GM13976 (cell line): ENCODE measurements at regions not wholly inside any gene's neighbourhood (a gene's known extent, or its start where the extent isn't known, plus 50 kb on each side); places are given as distances from the start of the nearest gene placed in this dataset.

Experiments
- DNase-seq: peaks from one replicate; pipeline ENCODE4 v3.0.0; 2012; ENCODE audit warnings: low spot score
- in situ Hi-C: fragments of 300-500 bp; cut with MboI; formaldehyde crosslinking; loops from one replicate; pipeline ENCODE4 v1.12.0; 2022; ENCODE audit warnings: low sequenced_read_pairs, mixed read lengths, inconsistent platforms; ENCODE audit not compliant: unreplicated experiment
- TF ChIP-seq, protein P1 (sequence below): IDR thresholded peaks from 2 replicates; pipeline ENCODE4 v1.5.1; 2012; ENCODE audit warnings: borderline replicate concordance, mild to moderate bottlenecking; ENCODE audit not compliant: insufficient read depth; ENCODE audit errors: extremely low read depth, missing control alignments, control extremely low read depth

DNA sequence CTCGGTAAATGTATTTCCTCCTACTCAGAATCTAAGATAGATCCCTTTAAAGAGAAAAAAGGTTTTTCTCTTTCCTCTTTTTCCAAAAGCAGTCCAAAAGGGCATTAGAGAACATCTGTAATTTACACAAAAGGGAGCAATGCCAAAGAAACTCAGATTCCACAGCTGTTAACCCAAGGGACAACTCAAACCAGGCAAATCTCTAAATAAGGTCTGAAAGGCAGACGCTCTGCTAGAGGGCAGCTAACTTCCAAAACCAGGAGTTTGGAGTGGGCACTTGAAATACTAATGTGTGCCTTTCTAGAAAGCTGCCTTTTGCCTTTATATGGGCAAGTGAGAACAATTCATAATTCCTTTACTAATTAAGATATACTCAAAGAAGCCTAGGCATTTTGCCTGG lies 435.7 kb downstream of the ZFHX3 start:
- DNase-seq, result no peak
- in situ Hi-C loops, result no loop called here

DNA sequence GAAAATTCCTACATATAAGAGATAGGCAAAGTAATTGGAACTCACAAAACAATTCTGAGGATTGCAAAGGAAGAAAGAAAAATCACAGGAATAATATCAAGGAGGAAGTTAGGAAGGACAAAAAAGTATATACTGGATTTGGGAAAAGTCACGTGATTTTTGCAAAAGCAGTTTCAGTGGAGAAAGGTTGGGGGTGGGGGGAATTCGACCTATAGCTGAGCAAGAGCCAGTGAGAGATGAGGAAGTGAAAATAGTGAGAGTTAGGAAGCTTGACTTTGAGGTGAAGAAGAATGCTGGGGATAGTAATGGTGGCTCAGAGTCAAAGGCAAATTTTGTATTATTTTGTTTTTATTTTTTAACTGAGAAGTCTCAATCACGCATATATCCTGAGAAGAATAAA lies 438.0 kb upstream of the PMFBP1 start:
- TF ChIP-seq, protein P1, sequence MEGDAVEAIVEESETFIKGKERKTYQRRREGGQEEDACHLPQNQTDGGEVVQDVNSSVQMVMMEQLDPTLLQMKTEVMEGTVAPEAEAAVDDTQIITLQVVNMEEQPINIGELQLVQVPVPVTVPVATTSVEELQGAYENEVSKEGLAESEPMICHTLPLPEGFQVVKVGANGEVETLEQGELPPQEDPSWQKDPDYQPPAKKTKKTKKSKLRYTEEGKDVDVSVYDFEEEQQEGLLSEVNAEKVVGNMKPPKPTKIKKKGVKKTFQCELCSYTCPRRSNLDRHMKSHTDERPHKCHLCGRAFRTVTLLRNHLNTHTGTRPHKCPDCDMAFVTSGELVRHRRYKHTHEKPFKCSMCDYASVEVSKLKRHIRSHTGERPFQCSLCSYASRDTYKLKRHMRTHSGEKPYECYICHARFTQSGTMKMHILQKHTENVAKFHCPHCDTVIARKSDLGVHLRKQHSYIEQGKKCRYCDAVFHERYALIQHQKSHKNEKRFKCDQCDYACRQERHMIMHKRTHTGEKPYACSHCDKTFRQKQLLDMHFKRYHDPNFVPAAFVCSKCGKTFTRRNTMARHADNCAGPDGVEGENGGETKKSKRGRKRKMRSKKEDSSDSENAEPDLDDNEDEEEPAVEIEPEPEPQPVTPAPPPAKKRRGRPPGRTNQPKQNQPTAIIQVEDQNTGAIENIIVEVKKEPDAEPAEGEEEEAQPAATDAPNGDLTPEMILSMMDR, result no peak
- in situ Hi-C loops, result no loop called here
- DNase-seq, result no peak

More for the DNA sequence above, 435.7 kb downstream of the ZFHX3 start:
- TF ChIP-seq, protein P1, result no peak

DNA sequence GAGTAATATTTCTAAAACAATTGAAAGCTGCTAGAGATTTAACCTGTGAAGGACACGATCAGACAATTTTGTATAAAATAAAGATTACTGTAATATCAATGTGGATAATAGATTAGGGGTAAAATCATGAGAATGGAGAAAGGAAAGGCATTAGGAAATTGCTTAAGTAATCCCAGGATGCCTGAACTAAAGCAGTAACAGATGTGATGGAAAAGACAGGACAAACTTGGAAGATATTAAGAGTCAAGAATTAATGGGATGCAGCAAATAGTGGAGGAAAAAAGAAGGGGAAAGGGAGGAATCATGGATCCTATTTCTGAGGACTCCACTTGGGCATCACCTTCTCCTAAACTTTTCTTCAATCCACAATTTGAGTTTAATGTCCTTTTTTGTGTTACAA lies 437.1 kb upstream of the PMFBP1 start:
- no peak for DNase-seq
- TF ChIP-seq, protein P1, result no peak
- in situ Hi-C loops, result no loop called here

DNA sequence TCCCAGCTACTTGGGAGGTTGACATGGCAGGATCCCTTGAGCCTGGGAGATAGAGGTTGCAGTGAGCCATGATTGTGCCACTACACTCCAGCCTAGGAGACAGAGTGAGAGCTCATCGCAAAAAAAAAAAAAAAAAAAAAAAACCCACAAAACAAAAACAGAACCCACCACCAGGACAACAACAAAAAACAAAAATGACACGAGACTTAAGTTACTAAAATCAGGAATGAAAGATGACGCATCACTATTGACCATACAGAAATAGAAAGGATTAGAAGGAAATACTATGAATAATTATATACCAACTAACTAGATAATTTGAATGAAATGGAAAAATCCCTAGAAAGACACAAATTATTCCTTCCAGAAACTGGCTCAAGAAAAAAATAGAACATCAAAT lies 432.4 kb upstream of the PMFBP1 start:
- in situ Hi-C loops, result no loop called here
- TF ChIP-seq, protein P1, result no peak
- DNase-seq, result no peak

DNA sequence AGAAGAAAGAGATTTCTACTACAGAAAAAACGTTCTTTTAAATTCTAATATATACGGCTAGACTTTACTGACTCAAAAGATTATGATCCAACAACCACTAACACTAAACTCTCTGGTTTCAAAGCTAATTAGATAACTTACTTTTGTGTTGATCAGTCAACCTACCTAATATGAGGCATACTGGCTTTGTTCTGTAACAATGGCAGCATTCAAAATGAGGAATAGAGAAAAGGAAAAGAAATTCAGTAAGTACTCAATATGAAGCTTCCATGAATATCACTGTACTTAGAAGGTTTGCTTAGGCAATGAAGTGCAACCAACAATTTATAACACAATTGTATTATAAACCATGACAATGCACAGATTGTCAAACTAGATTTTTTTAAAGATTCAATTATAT lies 430.5 kb upstream of the PMFBP1 start:
- no peak for DNase-seq
- in situ Hi-C loops, result no loop called here
- TF ChIP-seq, protein P1, result no peak

DNA sequence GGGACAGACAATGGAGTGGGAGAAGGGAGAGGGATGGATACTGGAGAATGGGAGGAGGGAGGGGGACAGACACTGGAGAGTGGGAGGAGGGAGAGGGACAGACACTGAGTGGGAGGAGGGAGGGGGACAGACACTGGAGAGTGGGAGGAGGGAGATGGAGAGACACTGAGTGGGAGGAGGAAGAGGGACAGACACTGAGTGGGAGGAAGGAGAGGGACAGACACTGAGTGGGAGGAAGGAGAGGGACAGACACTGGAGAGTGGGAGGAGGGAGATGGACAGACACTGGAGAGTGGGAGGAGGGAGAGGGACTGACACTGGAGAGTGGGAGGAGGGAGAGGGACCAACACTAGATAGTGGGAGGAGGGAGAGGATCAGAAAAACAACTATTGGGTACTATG lies 426.7 kb upstream of the PMFBP1 start:
- TF ChIP-seq, protein P1, result no peak

DNA sequence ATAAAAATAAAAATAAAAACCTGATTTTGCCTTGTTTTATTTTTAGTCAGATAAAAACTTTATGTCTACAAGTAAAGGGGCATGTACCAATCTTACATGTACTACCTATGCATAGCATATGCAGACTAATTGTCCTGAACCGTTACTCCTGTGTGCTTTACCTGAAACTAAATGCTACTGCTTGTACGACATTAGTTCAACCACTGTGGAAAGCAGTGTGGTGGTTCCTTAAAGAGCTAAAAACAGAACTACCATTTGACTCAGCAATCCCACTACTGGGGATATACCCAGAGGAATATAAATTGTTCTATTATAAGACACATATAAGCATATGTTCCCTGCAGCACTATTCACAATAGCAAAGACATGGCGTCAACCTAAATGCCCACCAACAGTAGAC lies 426.0 kb upstream of the PMFBP1 start:
- no peak for DNase-seq
- TF ChIP-seq, protein P1, result no peak
- in situ Hi-C loops, result no loop called here

More for the DNA sequence above, 426.7 kb upstream of the PMFBP1 start:
- DNase-seq, result no peak
- in situ Hi-C loops, result no loop called here
